ENCODE measurements at regions not wholly inside any gene's neighbourhood (a gene's known extent, or its start where the extent isn't known, plus 50 kb on each side); places are given as distances from the start of the nearest gene placed in this dataset.

GRCh38 chr7:145928937-145929336 is 187.7 kb upstream of the CNTNAP2 start:
- TF ChIP-seq, protein P1, sequence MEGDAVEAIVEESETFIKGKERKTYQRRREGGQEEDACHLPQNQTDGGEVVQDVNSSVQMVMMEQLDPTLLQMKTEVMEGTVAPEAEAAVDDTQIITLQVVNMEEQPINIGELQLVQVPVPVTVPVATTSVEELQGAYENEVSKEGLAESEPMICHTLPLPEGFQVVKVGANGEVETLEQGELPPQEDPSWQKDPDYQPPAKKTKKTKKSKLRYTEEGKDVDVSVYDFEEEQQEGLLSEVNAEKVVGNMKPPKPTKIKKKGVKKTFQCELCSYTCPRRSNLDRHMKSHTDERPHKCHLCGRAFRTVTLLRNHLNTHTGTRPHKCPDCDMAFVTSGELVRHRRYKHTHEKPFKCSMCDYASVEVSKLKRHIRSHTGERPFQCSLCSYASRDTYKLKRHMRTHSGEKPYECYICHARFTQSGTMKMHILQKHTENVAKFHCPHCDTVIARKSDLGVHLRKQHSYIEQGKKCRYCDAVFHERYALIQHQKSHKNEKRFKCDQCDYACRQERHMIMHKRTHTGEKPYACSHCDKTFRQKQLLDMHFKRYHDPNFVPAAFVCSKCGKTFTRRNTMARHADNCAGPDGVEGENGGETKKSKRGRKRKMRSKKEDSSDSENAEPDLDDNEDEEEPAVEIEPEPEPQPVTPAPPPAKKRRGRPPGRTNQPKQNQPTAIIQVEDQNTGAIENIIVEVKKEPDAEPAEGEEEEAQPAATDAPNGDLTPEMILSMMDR (IDR thresholded peaks at IDR 0.05) = no peak
- TF ChIP-seq POLR2A (IDR thresholded peaks at IDR 0.05) = no peak

Measured in Peyer's patch (tissue), 4 donors.